Suprapubic skin (tissue), 4 donors: ENCODE measurements at regions not wholly inside any gene's neighbourhood (a gene's known extent, or its start where the extent isn't known, plus 50 kb on each side); places are given as distances from the start of the nearest gene placed in this dataset.

Source experiments
- DNase-seq, 2 donors: peaks; one replicate each; pipeline ENCODE4 v3.0.0-alpha.2; 2019; ENCODE audit warnings: low spot score in 2 of 2
- H3K27ac ChIP-seq: fragments of 200-600 bp; sonication (generic); one replicate; pipeline ENCODE4 v1.5.1; 2019
- H3K27me3 ChIP-seq: fragments of 200-600 bp; sonication (generic); one replicate; pipeline ENCODE4 v1.5.1; 2019
- H3K36me3 ChIP-seq: fragments of 200-600 bp; sonication (generic); one replicate; pipeline ENCODE4 v1.5.1; 2019
- H3K4me1 ChIP-seq: fragments of 200-600 bp; sonication (generic); one replicate; pipeline ENCODE4 v1.5.1; 2019
- H3K4me3 ChIP-seq: fragments of 200-600 bp; sonication (generic); one replicate; pipeline ENCODE4 v1.5.1; 2019; ENCODE audit warnings: mild to moderate bottlenecking
- H3K9me3 ChIP-seq: fragments of 200-600 bp; sonication (generic); one replicate; pipeline ENCODE4 v1.5.1; 2019
- EP300 ChIP-seq: sonication (generic); formaldehyde crosslinking; IDR thresholded peaks from one replicate; pipeline ENCODE4 v1.6.1; 2017; ENCODE audit warnings: antibody characterized with exemption
- POLR2A ChIP-seq, 2 donors: fragments of 450-650 bp; IDR thresholded peaks; one replicate each; pipeline ENCODE4 v1.6.1; 2017; ENCODE audit warnings: antibody characterized with exemption in 2 of 2, mild to moderate bottlenecking in 2 of 2, moderate library complexity in 2 of 2
- POLR2AphosphoS5 ChIP-seq, 3 donors: sonication (generic); formaldehyde crosslinking; IDR thresholded peaks; one replicate each; pipeline ENCODE4 v1.6.1; 2017; ENCODE audit warnings: antibody characterized with exemption in 3 of 3
- WGBS: methylation state at CpG from one replicate; pipeline ENCODE4 v1.1.5; 2018; 5-methylcytosine and 5-hydroxymethylcytosine counted together
- TF ChIP-seq, protein P1 (sequence below), 2 donors: fragments of 200-600 bp in 1 of 2; fragments of 450-650 bp in 1 of 2; sonication (generic) in 1 of 2; IDR thresholded peaks; one replicate each; pipeline ENCODE4 v1.5.1; 2016 to 2019; ENCODE audit warnings: antibody characterized with exemption in 2 of 2, mild to moderate bottlenecking in 1 of 2, moderate library complexity in 1 of 2

DNA sequence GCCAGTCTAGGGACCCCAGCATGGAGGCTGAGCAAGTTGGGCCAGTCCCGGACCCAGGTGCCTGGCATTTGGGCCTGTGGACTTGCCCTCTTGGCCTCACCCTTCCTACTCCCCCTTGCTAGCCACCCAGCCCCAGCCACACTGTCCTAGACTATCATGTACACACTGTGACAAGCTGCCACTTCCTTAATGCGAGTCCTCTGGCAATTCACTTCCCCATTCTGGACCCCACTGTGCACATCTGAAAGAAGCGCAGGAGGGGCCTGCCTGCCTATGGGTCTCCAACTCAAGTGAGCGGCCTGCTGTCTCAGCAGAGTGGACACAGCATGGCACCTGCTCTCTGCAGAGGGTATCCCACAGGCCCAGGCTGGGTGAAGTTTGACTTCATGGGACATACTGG, 68.5 kb upstream of the LMO1 start:
- no peak overlapping the region for H3K4me3 ChIP-seq
- DNase-seq: no peak
- TF ChIP-seq POLR2A (IDR thresholded peaks at IDR 0.05): no peak
- no peak for TF ChIP-seq POLR2AphosphoS5 (IDR thresholded peaks at IDR 0.05)
- TF ChIP-seq, protein P1, sequence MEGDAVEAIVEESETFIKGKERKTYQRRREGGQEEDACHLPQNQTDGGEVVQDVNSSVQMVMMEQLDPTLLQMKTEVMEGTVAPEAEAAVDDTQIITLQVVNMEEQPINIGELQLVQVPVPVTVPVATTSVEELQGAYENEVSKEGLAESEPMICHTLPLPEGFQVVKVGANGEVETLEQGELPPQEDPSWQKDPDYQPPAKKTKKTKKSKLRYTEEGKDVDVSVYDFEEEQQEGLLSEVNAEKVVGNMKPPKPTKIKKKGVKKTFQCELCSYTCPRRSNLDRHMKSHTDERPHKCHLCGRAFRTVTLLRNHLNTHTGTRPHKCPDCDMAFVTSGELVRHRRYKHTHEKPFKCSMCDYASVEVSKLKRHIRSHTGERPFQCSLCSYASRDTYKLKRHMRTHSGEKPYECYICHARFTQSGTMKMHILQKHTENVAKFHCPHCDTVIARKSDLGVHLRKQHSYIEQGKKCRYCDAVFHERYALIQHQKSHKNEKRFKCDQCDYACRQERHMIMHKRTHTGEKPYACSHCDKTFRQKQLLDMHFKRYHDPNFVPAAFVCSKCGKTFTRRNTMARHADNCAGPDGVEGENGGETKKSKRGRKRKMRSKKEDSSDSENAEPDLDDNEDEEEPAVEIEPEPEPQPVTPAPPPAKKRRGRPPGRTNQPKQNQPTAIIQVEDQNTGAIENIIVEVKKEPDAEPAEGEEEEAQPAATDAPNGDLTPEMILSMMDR (IDR thresholded peaks at IDR 0.05): no peak
- no peak for TF ChIP-seq EP300
- WGBS: 77% methylated on average over 3 of the region's 4 CpGs
- H3K4me1 ChIP-seq: peaks cover 35% of the 10 kb centered on the region
- H3K9me3 ChIP-seq: no peaks in the 10 kb centered on the region
- H3K27ac ChIP-seq: no peak overlapping the region
- peaks cover 15% of the 10 kb centered on the region for H3K27me3 ChIP-seq
- no peaks in the 10 kb centered on the region for H3K36me3 ChIP-seq

DNA sequence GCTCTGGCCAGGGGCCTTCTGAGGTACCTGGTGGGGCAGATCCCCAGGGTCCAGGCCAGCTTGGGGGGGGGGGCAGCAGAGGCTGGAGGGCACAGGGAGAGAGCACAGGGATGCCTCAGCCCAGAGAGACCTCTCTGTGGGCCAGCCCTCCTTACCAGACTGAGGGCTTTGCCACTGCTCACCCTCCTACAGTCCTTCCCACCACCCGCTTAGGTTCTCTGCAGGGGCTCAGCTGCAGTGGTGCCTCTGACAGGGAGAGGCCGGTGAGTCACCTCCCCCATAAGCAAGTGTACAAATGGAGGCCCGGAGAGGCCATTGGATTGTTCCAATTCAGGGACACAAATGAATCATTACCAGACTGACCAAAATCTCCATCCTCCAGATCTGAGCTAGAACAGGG, 68.1 kb upstream of the LMO1 start:
- no peaks in the 10 kb centered on the region for H3K36me3 ChIP-seq
- H3K9me3 ChIP-seq: no peaks in the 10 kb centered on the region
- no peak for TF ChIP-seq POLR2A (IDR thresholded peaks at IDR 0.05)
- no peak for TF ChIP-seq POLR2AphosphoS5 (IDR thresholded peaks at IDR 0.05)
- TF ChIP-seq, protein P1 (IDR thresholded peaks at IDR 0.05): no peak
- no peak for TF ChIP-seq EP300
- H3K27ac ChIP-seq: no peak overlapping the region
- no CpG with 5 or more reads among the region's 3 CpGs for WGBS
- peaks cover 15% of the 10 kb centered on the region for H3K27me3 ChIP-seq
- no peak overlapping the region for H3K4me3 ChIP-seq
- H3K4me1 ChIP-seq: peaks cover 35% of the 10 kb centered on the region
- DNase-seq: no peak

DNA sequence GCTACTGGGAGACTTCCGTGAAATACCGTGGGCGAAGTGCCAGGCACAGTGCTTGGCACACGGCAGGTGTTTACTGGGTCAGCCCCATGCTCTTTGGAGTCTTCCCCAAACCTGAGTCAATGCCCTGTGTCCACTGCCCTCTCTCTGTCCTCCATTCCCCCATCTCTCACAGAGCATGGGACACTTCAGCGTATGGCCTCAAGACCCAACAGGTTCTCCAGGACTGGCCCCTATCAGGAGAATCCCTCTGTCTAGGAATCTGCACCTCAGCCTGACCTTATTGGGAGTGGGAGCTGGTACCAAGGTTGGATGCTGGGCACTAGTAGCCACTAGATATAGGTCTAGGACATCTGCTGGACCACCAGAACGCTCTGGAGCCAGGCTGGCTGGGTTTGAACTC, 67.2 kb upstream of the LMO1 start:
- Histone ChIP-seq H3K4me3 (no peak overlapping the region), H3K9me3 (no peaks in the 10 kb centered on the region), H3K36me3 (no peaks in the 10 kb centered on the region), H3K4me1 (peaks cover 31% of the 10 kb centered on the region), H3K27me3 (peaks cover 15% of the 10 kb centered on the region), H3K27ac (no peak overlapping the region)
- WGBS: 66% methylated on average over 6 of the region's 6 CpGs
- DNase-seq: no peak
- TF ChIP-seq, protein P1 (IDR thresholded peaks at IDR 0.05): no peak
- TF ChIP-seq POLR2A (IDR thresholded peaks at IDR 0.05): no peak
- TF ChIP-seq EP300: no peak
- no peak for TF ChIP-seq POLR2AphosphoS5 (IDR thresholded peaks at IDR 0.05)

DNA sequence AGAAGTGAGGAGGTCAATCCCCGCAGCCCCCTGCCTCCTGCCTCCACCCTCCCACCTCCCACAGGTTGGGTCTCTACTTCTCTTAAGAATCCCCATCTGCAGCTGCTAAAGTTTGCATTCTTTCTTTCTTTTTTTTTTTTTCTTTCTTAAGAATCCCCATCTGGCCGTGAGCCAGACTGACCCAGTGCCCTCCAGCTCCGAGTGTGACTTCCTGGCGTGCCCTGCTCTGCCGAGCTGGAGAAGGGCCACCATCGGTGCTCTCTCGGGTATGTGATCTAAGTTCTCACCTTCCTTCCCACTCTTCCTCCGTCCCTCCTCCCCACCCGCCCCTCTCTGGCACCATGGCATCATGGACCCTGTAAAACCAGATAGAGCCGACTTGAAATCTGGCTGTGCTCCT, 66.7 kb upstream of the LMO1 start:
- no peak for DNase-seq
- WGBS: 29% methylated on average over 10 of the region's 10 CpGs
- TF ChIP-seq POLR2A (IDR thresholded peaks at IDR 0.05): no peak
- TF ChIP-seq POLR2AphosphoS5 (IDR thresholded peaks at IDR 0.05): no peak
- no peak for TF ChIP-seq EP300
- TF ChIP-seq, protein P1 (IDR thresholded peaks at IDR 0.05): no peak
- Histone ChIP-seq H3K4me1 (peaks cover 32% of the 10 kb centered on the region), H3K27ac (no peak overlapping the region), H3K4me3 (no peak overlapping the region), H3K36me3 (no peaks in the 10 kb centered on the region), H3K9me3 (no peaks in the 10 kb centered on the region), H3K27me3 (peaks cover 15% of the 10 kb centered on the region)

DNA sequence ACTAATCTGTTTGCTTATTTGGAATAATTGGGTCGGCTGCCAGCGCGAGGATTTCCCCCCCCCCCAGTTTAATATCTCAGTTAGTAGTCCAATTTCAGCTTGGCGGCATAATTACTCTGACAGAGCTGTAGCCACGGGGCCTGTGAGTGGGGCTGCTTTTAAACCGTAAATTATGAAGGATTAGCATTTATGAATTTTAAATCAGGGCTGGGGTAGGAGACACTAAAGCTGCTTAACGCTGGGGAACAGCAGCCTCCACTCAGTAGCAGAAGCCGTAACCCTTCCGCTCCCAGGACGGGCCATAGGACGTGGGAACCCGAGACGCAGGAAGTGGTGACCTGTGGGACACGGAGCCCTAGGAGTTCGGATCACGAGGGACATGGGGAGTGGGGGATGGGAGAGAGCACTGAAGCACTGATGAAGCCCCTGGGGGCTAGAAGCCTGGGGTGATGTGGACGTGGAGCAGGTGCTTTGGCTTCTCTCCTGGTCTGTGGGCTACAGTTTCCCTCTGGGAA, 66.2 kb upstream of the LMO1 start:
- TF ChIP-seq EP300 (no peak), POLR2A (IDR thresholded peaks at IDR 0.05) (no peak), POLR2AphosphoS5 (IDR thresholded peaks at IDR 0.05) (no peak)
- TF ChIP-seq, protein P1 (IDR thresholded peaks at IDR 0.05): no peak
- Histone ChIP-seq H3K27me3 (peaks cover 15% of the 10 kb centered on the region), H3K36me3 (no peaks in the 10 kb centered on the region), H3K4me3 (no peak overlapping the region), H3K4me1 (peaks cover 32% of the 10 kb centered on the region), H3K27ac (no peak overlapping the region), H3K9me3 (no peaks in the 10 kb centered on the region)
- WGBS: 27% methylated on average over 17 of the region's 17 CpGs
- no peak for DNase-seq
